ENCODE measurements at regions not wholly inside any gene's neighbourhood (a gene's known extent, or its start where the extent isn't known, plus 50 kb on each side); places are given as distances from the start of the nearest gene placed in this dataset.
"Not testable (repeated sequence)": the region's sequence is repeated elsewhere in the genome, so short reads cannot be mapped to it uniquely, and the experiment has no call there.

GRCh38 chr2:34494192-34494591, 895.1 kb upstream of the FAM98A start:
- not testable (repeated sequence) for DNase-seq

GRCh38 chr2:34492561-34493455, 893.7 kb upstream of the FAM98A start:
- DNase-seq, result no peak

- DNase-seq, result no peak
These were observed 887.9 kb upstream of the FAM98A start for GRCh38 chr2:34486965-34487364.

- DNase-seq, result no peak
These were observed 882.4 kb upstream of the FAM98A start for GRCh38 chr2:34481542-34481941.

GRCh38 chr2:34480366-34480765, 881.3 kb upstream of the FAM98A start:
- DNase-seq, result no peak

- no peak for DNase-seq
These were observed 876.1 kb upstream of the FAM98A start for GRCh38 chr2:34475156-34475555.

GRCh38 chr2:34474646-34475045, 875.5 kb upstream of the FAM98A start:
- DNase-seq, result no peak

- DNase-seq, result no peak
These were observed 848.0 kb upstream of the FAM98A start for GRCh38 chr2:34447097-34447496.

- DNase-seq, result no peak
These were observed 824.2 kb upstream of the FAM98A start for GRCh38 chr2:34423301-34423700.

- DNase-seq, result no peak
These were observed 820.8 kb upstream of the FAM98A start for GRCh38 chr2:34419856-34420255.

- DNase-seq, result no peak
These were observed 817.8 kb upstream of the FAM98A start for GRCh38 chr2:34416856-34417255.

- DNase-seq, result no peak
These were observed 815.8 kb upstream of the FAM98A start for GRCh38 chr2:34414856-34415255.

GRCh38 chr2:34408100-34408499, 809.0 kb upstream of the FAM98A start:
- no peak for DNase-seq

GRCh38 chr2:34403512-34403911, 804.4 kb upstream of the FAM98A start:
- DNase-seq, result no peak

- no peak for DNase-seq
These were observed 803.3 kb upstream of the FAM98A start for GRCh38 chr2:34402376-34402775.

- no peak for DNase-seq
These were observed 802.1 kb upstream of the FAM98A start for GRCh38 chr2:34401186-34401585.

- DNase-seq, result no peak
These were observed 789.3 kb upstream of the FAM98A start for GRCh38 chr2:34388446-34388845.

GRCh38 chr2:34387536-34387935, 788.4 kb upstream of the FAM98A start:
- DNase-seq, result no peak

- no peak for DNase-seq
These were observed 780.5 kb upstream of the FAM98A start for GRCh38 chr2:34379586-34379985.

- no peak for DNase-seq
These were observed 774.6 kb upstream of the FAM98A start for GRCh38 chr2:34373586-34374233.

- DNase-seq, result no peak
These were observed 773.9 kb upstream of the FAM98A start for GRCh38 chr2:34372967-34373366.

- DNase-seq, result no peak
These were observed 772.6 kb upstream of the FAM98A start for GRCh38 chr2:34371711-34372110.

GRCh38 chr2:34368304-34368703, 769.2 kb upstream of the FAM98A start:
- DNase-seq, result no peak

- DNase-seq, result no peak
These were observed 766.8 kb upstream of the FAM98A start for GRCh38 chr2:34365932-34366331.
